ENCODE measurements at regions not wholly inside any gene's neighbourhood (a gene's known extent, or its start where the extent isn't known, plus 50 kb on each side); places are given as distances from the start of the nearest gene placed in this dataset.

DNA sequence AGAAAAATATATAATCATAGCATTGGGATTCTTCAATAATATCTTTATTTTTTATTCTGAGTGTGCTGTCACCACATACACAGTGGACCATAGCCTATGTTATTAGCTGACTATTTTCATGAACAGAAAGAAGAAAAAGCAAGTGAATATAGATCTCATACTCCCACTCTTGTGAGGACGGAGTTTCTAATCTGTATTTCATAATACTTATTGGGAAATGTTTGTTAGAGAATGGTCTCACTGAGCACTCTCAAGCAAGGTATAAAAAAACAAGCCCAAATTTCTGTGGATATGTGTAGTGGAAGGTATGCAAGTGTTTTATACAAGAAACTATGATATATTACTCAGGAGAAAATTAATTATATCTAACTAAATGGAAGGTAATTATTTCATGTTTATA, 1218.1 kb downstream of the SLITRK1 start (continued):
- no peak for TF ChIP-seq ZC3H11A (IDR thresholded peaks at IDR 0.05)
- TF ChIP-seq, protein P1, sequence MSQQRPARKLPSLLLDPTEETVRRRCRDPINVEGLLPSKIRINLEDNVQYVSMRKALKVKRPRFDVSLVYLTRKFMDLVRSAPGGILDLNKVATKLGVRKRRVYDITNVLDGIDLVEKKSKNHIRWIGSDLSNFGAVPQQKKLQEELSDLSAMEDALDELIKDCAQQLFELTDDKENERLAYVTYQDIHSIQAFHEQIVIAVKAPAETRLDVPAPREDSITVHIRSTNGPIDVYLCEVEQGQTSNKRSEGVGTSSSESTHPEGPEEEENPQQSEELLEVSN (IDR thresholded peaks at IDR 0.05; ENCODE audit: borderline replicate concordance, low read depth), result no peak
- no peak for TF ChIP-seq MAFK (IDR thresholded peaks at IDR 0.05; ENCODE audit: partially characterized antibody)
- no peak for TF ChIP-seq MAZ (IDR thresholded peaks at IDR 0.05; ENCODE audit: borderline replicate concordance, low read depth, low read length)
- TF ChIP-seq, protein P2, sequence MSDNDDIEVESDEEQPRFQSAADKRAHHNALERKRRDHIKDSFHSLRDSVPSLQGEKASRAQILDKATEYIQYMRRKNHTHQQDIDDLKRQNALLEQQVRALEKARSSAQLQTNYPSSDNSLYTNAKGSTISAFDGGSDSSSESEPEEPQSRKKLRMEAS (IDR thresholded peaks at IDR 0.05), result no peak
- TF ChIP-seq RCOR1 (IDR thresholded peaks at IDR 0.05; ENCODE audit: low read depth, low read length), result no peak
- no peak for TF ChIP-seq USF2 (IDR thresholded peaks at IDR 0.05)
- no peak for TF ChIP-seq JUN (IDR thresholded peaks at IDR 0.05)

- Histone ChIP-seq H3K4me1 (no peaks in the 10 kb centered on the region), H3K4me3 (no peak overlapping the region), H3K9me3 (no peaks in the 10 kb centered on the region), H3K4me2 (no peak overlapping the region), H3K27ac (no peak overlapping the region)
- no peak for FAIRE-seq
- POLR2A ChIA-PET, result no interaction called here
- TF ChIP-seq, protein P2 (IDR thresholded peaks at IDR 0.05), result no peak
- no peak for TF ChIP-seq KDM5A (IDR thresholded peaks at IDR 0.05)
- WGBS (ENCODE audit: missing lambda C conversion rate), result 52% methylated on average over 4 of the region's 4 CpGs
- no peak for ATAC-seq
- CTCF ChIA-PET, result no interaction called here
- DNase-seq (ENCODE audit: low read depth in 1 of 2, low spot score in 1 of 2), result no peak
Measured at GRCh38 chr13:82661126-82661525, 1221.1 kb downstream of the SLITRK1 start.

DNA sequence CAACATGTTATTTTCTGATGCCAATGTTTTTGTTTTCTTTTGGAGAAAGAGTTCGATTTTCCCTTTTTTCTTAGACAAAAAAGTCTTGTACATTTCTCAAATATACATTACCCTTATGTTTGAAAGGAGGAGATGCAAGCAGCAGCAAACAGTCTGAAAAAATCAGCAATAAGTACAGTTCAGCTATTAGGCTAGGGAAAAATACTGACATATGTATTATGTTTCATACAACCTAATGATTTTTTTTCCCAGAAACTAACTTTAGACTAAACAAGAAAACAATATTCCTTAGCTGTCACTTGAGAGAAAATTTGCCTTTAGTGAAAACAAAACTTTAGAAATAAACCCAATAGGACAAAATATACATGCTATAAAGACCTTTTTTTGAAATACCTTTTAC, 1223.5 kb downstream of the SLITRK1 start:
- H3K4me2 ChIP-seq, result no peak overlapping the region
- no peaks in the 10 kb centered on the region for H3K4me1 ChIP-seq
- POLR2A ChIA-PET, result no interaction called here
- H3K9me3 ChIP-seq, result no peaks in the 10 kb centered on the region
- ATAC-seq, result no peak
- H3K4me3 ChIP-seq, result no peak overlapping the region
- 4% methylated on average over 1 of the region's 1 CpG for WGBS (ENCODE audit: missing lambda C conversion rate)
- CTCF ChIA-PET, result no interaction called here
- no peak for FAIRE-seq
- no peak for TF ChIP-seq KDM5A (IDR thresholded peaks at IDR 0.05)
- no peak for TF ChIP-seq RAD21 (conservative IDR thresholded peaks at IDR 0.05 in 1 of 2, IDR thresholded peaks at IDR 0.05 in 1 of 2)
- TF ChIP-seq CHD2 (IDR thresholded peaks at IDR 0.05; ENCODE audit: low read length, partially characterized antibody), result no peak
- no peak for TF ChIP-seq ZSCAN20 (CRISPR knock-in tag; IDR thresholded peaks at IDR 0.05)
- TF ChIP-seq RARB (CRISPR knock-in tag; IDR thresholded peaks at IDR 0.05), result no peak
- TF ChIP-seq, protein P3, sequence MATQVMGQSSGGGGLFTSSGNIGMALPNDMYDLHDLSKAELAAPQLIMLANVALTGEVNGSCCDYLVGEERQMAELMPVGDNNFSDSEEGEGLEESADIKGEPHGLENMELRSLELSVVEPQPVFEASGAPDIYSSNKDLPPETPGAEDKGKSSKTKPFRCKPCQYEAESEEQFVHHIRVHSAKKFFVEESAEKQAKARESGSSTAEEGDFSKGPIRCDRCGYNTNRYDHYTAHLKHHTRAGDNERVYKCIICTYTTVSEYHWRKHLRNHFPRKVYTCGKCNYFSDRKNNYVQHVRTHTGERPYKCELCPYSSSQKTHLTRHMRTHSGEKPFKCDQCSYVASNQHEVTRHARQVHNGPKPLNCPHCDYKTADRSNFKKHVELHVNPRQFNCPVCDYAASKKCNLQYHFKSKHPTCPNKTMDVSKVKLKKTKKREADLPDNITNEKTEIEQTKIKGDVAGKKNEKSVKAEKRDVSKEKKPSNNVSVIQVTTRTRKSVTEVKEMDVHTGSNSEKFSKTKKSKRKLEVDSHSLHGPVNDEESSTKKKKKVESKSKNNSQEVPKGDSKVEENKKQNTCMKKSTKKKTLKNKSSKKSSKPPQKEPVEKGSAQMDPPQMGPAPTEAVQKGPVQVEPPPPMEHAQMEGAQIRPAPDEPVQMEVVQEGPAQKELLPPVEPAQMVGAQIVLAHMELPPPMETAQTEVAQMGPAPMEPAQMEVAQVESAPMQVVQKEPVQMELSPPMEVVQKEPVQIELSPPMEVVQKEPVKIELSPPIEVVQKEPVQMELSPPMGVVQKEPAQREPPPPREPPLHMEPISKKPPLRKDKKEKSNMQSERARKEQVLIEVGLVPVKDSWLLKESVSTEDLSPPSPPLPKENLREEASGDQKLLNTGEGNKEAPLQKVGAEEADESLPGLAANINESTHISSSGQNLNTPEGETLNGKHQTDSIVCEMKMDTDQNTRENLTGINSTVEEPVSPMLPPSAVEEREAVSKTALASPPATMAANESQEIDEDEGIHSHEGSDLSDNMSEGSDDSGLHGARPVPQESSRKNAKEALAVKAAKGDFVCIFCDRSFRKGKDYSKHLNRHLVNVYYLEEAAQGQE (IDR thresholded peaks at IDR 0.05), result no peak
- no peak for TF ChIP-seq SMC3 (IDR thresholded peaks at IDR 0.05)
- no peak for DNase-seq (ENCODE audit: low read depth in 1 of 2, low spot score in 1 of 2)
- H3K27ac ChIP-seq, result no peak overlapping the region

DNA sequence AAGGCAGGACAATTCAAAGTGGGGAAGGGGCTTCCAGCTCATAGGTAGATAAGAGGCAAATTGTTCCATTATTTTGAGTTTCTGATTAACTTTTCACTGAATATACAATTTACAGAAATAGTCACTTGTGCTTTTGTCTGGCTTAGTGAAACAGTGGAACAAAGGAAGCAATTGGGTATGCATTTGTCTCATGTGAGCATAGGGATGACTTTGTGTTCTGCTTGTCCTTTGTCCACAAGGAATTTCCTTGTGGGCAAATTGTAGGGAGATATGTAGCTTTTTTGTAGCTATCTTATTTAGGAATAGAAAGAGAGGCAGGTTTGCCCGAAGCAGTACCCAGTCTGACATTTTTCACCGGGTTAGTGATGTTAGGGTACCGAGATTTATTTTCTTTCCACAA, 1224.8 kb downstream of the SLITRK1 start:
- no peaks in the 10 kb centered on the region for H3K9me3 ChIP-seq
- 27% methylated on average over 3 of the region's 3 CpGs for whole genome bisulfite sequencing (ENCODE audit: missing lambda C conversion rate)
- H3K27ac ChIP-seq, result no peak overlapping the region
- FAIRE-seq, result no peak
- POLR2A ChIA-PET, result no interaction called here
- no peak overlapping the region for H3K4me2 ChIP-seq
- CTCF ChIA-PET, result no interaction called here
- DNase-seq (ENCODE audit: low read depth in 1 of 2, low spot score in 1 of 2), result no peak
- no peaks in the 10 kb centered on the region for H3K4me1 ChIP-seq
- TF ChIP-seq HOXB13 (CRISPR knock-in tag; IDR thresholded peaks at IDR 0.05; ENCODE audit: low read depth) (no peak), CTCF (IDR thresholded peaks at IDR 0.05) (no peak), KDM1A (IDR thresholded peaks at IDR 0.05; ENCODE audit: low read depth) (no peak), ZSCAN20 (CRISPR knock-in tag; IDR thresholded peaks at IDR 0.05) (no peak), CEBPB (IDR thresholded peaks at IDR 0.05) (no peak), CHD2 (IDR thresholded peaks at IDR 0.05; ENCODE audit: low read length, partially characterized antibody) (no peak), RNF2 (IDR thresholded peaks at IDR 0.05; ENCODE audit: borderline replicate concordance, low read depth) (no peak), RCOR1 (IDR thresholded peaks at IDR 0.05; ENCODE audit: low read depth, low read length) (no peak)
- TF ChIP-seq, protein P4, sequence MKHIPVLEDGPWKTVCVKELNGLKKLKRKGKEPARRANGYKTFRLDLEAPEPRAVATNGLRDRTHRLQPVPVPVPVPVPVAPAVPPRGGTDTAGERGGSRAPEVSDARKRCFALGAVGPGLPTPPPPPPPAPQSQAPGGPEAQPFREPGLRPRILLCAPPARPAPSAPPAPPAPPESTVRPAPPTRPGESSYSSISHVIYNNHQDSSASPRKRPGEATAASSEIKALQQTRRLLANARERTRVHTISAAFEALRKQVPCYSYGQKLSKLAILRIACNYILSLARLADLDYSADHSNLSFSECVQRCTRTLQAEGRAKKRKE (CRISPR knock-in tag; IDR thresholded peaks at IDR 0.05; ENCODE audit: low read depth), result no peak
- no peak for ATAC-seq
- no peak overlapping the region for H3K4me3 ChIP-seq

Data from A549 (cell line).